ENCODE measurements at regions not wholly inside any gene's neighbourhood (a gene's known extent, or its start where the extent isn't known, plus 50 kb on each side); places are given as distances from the start of the nearest gene placed in this dataset.

DNA sequence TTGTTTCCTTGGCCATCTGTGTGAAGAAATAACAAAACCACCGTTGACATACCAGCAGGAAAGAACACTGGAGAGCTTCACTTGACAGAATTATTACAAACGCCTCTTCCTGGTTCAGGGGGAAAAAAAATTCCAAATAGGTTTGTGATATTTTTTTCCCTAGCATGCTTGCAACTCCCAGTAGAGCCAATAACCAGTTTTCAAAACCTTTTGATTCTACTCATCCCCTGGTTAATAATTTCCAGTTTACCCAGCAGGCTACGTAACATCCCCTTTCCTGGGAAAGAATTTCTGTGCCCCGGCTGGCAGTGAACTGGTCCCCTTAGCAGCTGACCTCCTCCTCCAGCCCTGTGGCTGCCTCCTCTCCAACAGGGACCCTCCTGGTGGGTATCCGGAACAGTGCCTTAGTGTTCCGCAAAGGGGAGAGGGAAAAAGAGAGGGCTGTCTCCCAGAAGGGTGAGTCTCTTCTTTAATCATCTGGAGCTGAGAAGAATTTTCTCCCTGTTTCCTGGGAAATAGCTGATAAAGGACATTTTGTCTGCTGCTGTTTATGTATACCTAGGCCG lies 72.8 kb upstream of the BOD1 start (continued):
- TF ChIP-seq, protein P1, sequence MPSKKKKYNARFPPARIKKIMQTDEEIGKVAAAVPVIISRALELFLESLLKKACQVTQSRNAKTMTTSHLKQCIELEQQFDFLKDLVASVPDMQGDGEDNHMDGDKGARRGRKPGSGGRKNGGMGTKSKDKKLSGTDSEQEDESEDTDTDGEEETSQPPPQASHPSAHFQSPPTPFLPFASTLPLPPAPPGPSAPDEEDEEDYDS (CRISPR knock-in tag; IDR thresholded peaks at IDR 0.05) = peak; percentile 71
- TF ChIP-seq, protein P2, sequence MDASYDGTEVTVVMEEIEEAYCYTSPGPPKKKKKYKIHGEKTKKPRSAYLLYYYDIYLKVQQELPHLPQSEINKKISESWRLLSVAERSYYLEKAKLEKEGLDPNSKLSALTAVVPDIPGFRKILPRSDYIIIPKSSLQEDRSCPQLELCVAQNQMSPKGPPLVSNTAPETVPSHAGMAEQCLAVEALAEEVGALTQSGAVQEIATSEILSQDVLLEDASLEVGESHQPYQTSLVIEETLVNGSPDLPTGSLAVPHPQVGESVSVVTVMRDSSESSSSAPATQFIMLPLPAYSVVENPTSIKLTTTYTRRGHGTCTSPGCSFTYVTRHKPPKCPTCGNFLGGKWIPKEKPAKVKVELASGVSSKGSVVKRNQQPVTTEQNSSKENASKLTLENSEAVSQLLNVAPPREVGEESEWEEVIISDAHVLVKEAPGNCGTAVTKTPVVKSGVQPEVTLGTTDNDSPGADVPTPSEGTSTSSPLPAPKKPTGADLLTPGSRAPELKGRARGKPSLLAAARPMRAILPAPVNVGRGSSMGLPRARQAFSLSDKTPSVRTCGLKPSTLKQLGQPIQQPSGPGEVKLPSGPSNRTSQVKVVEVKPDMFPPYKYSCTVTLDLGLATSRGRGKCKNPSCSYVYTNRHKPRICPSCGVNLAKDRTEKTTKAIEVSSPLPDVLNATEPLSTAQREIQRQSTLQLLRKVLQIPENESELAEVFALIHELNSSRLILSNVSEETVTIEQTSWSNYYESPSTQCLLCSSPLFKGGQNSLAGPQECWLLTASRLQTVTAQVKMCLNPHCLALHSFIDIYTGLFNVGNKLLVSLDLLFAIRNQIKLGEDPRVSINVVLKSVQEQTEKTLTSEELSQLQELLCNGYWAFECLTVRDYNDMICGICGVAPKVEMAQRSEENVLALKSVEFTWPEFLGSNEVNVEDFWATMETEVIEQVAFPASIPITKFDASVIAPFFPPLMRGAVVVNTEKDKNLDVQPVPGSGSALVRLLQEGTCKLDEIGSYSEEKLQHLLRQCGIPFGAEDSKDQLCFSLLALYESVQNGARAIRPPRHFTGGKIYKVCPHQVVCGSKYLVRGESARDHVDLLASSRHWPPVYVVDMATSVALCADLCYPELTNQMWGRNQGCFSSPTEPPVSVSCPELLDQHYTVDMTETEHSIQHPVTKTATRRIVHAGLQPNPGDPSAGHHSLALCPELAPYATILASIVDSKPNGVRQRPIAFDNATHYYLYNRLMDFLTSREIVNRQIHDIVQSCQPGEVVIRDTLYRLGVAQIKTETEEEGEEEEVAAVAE (CRISPR knock-in tag; IDR thresholded peaks at IDR 0.05; ENCODE audit: borderline replicate concordance) = no peak
- TF ChIP-seq ZFYVE20 (CRISPR knock-in tag; IDR thresholded peaks at IDR 0.05; ENCODE audit: borderline replicate concordance, low read depth) (no peak), ATM (IDR thresholded peaks at IDR 0.05; ENCODE audit: borderline replicate concordance) (no peak), FOSL2 (CRISPR knock-in tag; IDR thresholded peaks at IDR 0.05) (peak; percentile 29; the same call in 1 of the 2 replicates), HIVEP1 (CRISPR knock-in tag; IDR thresholded peaks at IDR 0.05) (no peak), DR1 (CRISPR knock-in tag; IDR thresholded peaks at IDR 0.05) (no peak), NONO (IDR thresholded peaks at IDR 0.05) (no peak), NONO (CRISPR knock-in tag; conservative IDR thresholded peaks at IDR 0.05) (no peak), JUND (CRISPR knock-in tag; IDR thresholded peaks at IDR 0.05) (no peak), NFRKB (IDR thresholded peaks at IDR 0.05) (no peak), ZNF720 (CRISPR knock-in tag; IDR thresholded peaks at IDR 0.05) (no peak), ZNF136 (CRISPR knock-in tag; IDR thresholded peaks at IDR 0.05; ENCODE audit: low read depth) (no peak), HNF4G (IDR thresholded peaks at IDR 0.05; ENCODE audit: borderline replicate concordance, low read depth, low read length) (no peak), HNF4G (CRISPR knock-in tag; IDR thresholded peaks at IDR 0.05; ENCODE audit: borderline replicate concordance, low read depth) (no peak), ASH2L (IDR thresholded peaks at IDR 0.05; ENCODE audit: insufficient read length, low read depth, low read length) (no peak)
- TF ChIP-seq, protein P3, sequence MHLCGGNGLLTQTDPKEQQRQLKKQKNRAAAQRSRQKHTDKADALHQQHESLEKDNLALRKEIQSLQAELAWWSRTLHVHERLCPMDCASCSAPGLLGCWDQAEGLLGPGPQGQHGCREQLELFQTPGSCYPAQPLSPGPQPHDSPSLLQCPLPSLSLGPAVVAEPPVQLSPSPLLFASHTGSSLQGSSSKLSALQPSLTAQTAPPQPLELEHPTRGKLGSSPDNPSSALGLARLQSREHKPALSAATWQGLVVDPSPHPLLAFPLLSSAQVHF (CRISPR knock-in tag; IDR thresholded peaks at IDR 0.05) = no peak
- TF ChIP-seq, protein P4, sequence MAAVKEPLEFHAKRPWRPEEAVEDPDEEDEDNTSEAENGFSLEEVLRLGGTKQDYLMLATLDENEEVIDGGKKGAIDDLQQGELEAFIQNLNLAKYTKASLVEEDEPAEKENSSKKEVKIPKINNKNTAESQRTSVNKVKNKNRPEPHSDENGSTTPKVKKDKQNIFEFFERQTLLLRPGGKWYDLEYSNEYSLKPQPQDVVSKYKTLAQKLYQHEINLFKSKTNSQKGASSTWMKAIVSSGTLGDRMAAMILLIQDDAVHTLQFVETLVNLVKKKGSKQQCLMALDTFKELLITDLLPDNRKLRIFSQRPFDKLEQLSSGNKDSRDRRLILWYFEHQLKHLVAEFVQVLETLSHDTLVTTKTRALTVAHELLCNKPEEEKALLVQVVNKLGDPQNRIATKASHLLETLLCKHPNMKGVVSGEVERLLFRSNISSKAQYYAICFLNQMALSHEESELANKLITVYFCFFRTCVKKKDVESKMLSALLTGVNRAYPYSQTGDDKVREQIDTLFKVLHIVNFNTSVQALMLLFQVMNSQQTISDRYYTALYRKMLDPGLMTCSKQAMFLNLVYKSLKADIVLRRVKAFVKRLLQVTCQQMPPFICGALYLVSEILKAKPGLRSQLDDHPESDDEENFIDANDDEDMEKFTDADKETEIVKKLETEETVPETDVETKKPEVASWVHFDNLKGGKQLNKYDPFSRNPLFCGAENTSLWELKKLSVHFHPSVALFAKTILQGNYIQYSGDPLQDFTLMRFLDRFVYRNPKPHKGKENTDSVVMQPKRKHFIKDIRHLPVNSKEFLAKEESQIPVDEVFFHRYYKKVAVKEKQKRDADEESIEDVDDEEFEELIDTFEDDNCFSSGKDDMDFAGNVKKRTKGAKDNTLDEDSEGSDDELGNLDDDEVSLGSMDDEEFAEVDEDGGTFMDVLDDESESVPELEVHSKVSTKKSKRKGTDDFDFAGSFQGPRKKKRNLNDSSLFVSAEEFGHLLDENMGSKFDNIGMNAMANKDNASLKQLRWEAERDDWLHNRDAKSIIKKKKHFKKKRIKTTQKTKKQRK (IDR thresholded peaks at IDR 0.05; ENCODE audit: low read length) = no peak
- TF ChIP-seq, protein P5, sequence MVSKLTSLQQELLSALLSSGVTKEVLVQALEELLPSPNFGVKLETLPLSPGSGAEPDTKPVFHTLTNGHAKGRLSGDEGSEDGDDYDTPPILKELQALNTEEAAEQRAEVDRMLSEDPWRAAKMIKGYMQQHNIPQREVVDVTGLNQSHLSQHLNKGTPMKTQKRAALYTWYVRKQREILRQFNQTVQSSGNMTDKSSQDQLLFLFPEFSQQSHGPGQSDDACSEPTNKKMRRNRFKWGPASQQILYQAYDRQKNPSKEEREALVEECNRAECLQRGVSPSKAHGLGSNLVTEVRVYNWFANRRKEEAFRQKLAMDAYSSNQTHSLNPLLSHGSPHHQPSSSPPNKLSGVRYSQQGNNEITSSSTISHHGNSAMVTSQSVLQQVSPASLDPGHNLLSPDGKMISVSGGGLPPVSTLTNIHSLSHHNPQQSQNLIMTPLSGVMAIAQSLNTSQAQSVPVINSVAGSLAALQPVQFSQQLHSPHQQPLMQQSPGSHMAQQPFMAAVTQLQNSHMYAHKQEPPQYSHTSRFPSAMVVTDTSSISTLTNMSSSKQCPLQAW (CRISPR knock-in tag; IDR thresholded peaks at IDR 0.05) = peak; percentile 96
- TF ChIP-seq, protein P6, sequence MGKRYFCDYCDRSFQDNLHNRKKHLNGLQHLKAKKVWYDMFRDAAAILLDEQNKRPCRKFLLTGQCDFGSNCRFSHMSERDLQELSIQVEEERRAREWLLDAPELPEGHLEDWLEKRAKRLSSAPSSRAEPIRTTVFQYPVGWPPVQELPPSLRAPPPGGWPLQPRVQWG (CRISPR knock-in tag; IDR thresholded peaks at IDR 0.05; ENCODE audit: borderline replicate concordance, low read depth) = no peak

Data from HepG2 (cell line).